Activated CD4-positive, CD25-positive, alpha-beta regulatory T cell treated with anti-CD3 and anti-CD28 coated beads, Interleukin-2, amount 50 U/mL, for 24 hours (primary cell): ENCODE measurements at regions not wholly inside any gene's neighbourhood (a gene's known extent, or its start where the extent isn't known, plus 50 kb on each side); places are given as distances from the start of the nearest gene placed in this dataset.

Experiments
- ATAC-seq, 2 donors: fragments of 150-1000 bp; cut with Tn5 transposase; one replicate each; pipeline ENCODE4 v1.10.0; 2021; ENCODE audit warnings: mild to moderate bottlenecking in 1 of 2, moderate library complexity in 1 of 2

- no peak for ATAC-seq
These were observed 267.1 kb downstream of the NSG2 start for GRCh38 chr5:174312641-174313040.

- no peak for ATAC-seq
These were observed 268.1 kb downstream of the NSG2 start for GRCh38 chr5:174313615-174314014.

GRCh38 chr5:174314261-174314660 lies 268.8 kb downstream of the NSG2 start:
- no peak for ATAC-seq

- ATAC-seq: no peak
These were observed 270.0 kb downstream of the NSG2 start for GRCh38 chr5:174315471-174315870.

GRCh38 chr5:174315871-174316270 lies 270.4 kb downstream of the NSG2 start:
- ATAC-seq: no peak

- no peak for ATAC-seq
These were observed 270.8 kb downstream of the NSG2 start for GRCh38 chr5:174316326-174316725.

GRCh38 chr5:174317256-174317894 lies 271.9 kb downstream of the NSG2 start:
- ATAC-seq: no peak

- no peak for ATAC-seq
These were observed 273.1 kb downstream of the NSG2 start for GRCh38 chr5:174318578-174318977.

GRCh38 chr5:174319551-174319950 lies 274.0 kb downstream of the NSG2 start:
- no peak for ATAC-seq

GRCh38 chr5:174320051-174320450 lies 274.5 kb downstream of the NSG2 start:
- ATAC-seq: no peak

- no peak for ATAC-seq
These were observed 278.4 kb downstream of the NSG2 start for GRCh38 chr5:174323878-174324281.

- ATAC-seq: no peak
These were observed 279.2 kb downstream of the NSG2 start for GRCh38 chr5:174324680-174325079.

GRCh38 chr5:174325431-174325830 lies 279.9 kb downstream of the NSG2 start:
- ATAC-seq: no peak

GRCh38 chr5:174325961-174326360 lies 280.5 kb downstream of the NSG2 start:
- no peak for ATAC-seq

- ATAC-seq: no peak
These were observed 280.9 kb downstream of the NSG2 start for GRCh38 chr5:174326372-174326771.

- no peak for ATAC-seq
These were observed 281.9 kb downstream of the NSG2 start for GRCh38 chr5:174327317-174327864.

- no peak for ATAC-seq
These were observed 282.4 kb downstream of the NSG2 start for GRCh38 chr5:174327896-174328295.

GRCh38 chr5:174328631-174329299 lies 283.3 kb downstream of the NSG2 start:
- ATAC-seq: no peak

GRCh38 chr5:174329738-174330137 lies 284.2 kb downstream of the NSG2 start:
- ATAC-seq: no peak

- no peak for ATAC-seq
These were observed 290.3 kb downstream of the NSG2 start for GRCh38 chr5:174335682-174336364.

GRCh38 chr5:174336479-174336878 lies 291.0 kb downstream of the NSG2 start:
- no peak for ATAC-seq

- no peak for ATAC-seq
These were observed 292.0 kb downstream of the NSG2 start for GRCh38 chr5:174337276-174338184.
